Endothelial cell of umbilical vein (primary cell): ENCODE measurements at regions not wholly inside any gene's neighbourhood (a gene's known extent, or its start where the extent isn't known, plus 50 kb on each side); places are given as distances from the start of the nearest gene placed in this dataset.

Experiments used
- POLR2A ChIP-seq: IDR thresholded peaks from 2 replicates; pipeline ENCODE4 v1.6.1; 2012; ENCODE audit warnings: low read depth, mild to moderate bottlenecking, control low read depth, low read length
- TF ChIP-seq, protein P1 (sequence below), 2 donors: IDR thresholded peaks; 1 replicate in 1 of 2; 2 replicates in 1 of 2; pipeline ENCODE4 v1.5.1; 2011; ENCODE audit warnings: low read length in 2 of 2, mild to moderate bottlenecking in 2 of 2, moderate library complexity in 2 of 2, control low read depth in 1 of 2, inconsistent platforms in 1 of 2, low read depth in 1 of 2; ENCODE audit not compliant: insufficient read depth in 1 of 2; ENCODE audit errors: extremely low read depth in 1 of 2

DNA sequence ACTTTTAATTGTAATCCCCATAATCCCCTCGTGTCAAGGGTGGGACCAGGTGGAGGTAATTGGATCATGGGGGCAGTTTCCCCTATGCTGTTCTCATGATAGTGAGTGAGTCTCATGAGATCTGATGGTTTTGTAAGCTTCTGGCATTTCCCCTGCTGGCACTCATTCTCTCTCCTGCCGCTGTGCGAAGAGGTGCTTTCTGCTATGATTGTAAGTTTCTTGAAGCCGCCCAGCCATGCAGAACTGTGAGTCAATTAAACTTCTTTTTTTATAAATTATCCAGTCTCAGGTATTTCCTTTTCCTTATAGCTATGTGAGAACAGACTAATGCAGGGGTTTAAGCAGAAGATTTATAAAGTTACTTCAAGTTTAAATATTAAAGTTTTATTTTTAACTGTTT is 655.2 kb downstream of the EPHA4 start:
- TF ChIP-seq POLR2A, result no peak
- TF ChIP-seq, protein P1, sequence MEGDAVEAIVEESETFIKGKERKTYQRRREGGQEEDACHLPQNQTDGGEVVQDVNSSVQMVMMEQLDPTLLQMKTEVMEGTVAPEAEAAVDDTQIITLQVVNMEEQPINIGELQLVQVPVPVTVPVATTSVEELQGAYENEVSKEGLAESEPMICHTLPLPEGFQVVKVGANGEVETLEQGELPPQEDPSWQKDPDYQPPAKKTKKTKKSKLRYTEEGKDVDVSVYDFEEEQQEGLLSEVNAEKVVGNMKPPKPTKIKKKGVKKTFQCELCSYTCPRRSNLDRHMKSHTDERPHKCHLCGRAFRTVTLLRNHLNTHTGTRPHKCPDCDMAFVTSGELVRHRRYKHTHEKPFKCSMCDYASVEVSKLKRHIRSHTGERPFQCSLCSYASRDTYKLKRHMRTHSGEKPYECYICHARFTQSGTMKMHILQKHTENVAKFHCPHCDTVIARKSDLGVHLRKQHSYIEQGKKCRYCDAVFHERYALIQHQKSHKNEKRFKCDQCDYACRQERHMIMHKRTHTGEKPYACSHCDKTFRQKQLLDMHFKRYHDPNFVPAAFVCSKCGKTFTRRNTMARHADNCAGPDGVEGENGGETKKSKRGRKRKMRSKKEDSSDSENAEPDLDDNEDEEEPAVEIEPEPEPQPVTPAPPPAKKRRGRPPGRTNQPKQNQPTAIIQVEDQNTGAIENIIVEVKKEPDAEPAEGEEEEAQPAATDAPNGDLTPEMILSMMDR (IDR thresholded peaks at IDR 0.05; ENCODE audit: extremely low read depth in 1 of 2, insufficient read depth in 1 of 2, low read depth in 1 of 2, low read length in 2 of 2), result no peak
